ENCODE measurements at regions not wholly inside any gene's neighbourhood (a gene's known extent, or its start where the extent isn't known, plus 50 kb on each side); places are given as distances from the start of the nearest gene placed in this dataset.

DNA sequence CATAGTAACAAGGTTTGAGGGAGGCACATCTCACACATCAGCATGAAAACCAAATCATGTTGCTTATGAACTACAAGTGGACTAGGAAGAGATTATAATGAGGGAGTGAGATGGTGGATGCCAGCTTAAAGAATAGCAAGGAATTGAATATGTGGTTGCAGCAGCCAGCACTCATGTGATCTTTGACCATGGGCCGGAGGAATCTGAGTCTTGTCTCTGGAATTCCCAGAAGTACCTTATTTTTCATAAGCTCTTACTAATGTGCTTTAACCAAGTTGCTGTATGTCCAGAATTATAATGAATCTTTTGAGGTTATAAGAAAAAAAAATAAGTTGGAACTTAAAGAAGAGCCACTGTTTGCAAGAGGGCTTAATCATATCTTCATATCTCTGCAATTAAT, 97.0 kb downstream of the DISP1 start:
- no peak for DNase-seq

DNA sequence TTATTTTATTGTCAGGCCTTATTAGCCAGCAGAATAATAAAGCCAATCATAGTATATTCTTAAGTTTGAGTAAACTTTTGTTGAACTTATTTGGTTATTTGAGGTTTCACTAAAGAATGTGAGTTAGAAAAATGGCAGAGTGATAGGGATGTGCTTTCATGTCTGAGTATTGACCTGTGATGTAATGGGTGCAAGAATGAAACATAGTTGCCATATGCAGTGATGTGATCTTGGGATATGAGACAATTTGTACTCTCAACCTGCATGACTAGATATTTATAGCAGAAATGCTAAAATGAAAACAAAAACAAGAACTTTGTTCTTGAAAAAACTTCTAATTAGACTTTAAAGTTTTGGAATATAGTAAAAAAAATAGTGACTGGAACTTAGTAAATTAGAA, 97.9 kb downstream of the DISP1 start:
- no peak for DNase-seq

DNA sequence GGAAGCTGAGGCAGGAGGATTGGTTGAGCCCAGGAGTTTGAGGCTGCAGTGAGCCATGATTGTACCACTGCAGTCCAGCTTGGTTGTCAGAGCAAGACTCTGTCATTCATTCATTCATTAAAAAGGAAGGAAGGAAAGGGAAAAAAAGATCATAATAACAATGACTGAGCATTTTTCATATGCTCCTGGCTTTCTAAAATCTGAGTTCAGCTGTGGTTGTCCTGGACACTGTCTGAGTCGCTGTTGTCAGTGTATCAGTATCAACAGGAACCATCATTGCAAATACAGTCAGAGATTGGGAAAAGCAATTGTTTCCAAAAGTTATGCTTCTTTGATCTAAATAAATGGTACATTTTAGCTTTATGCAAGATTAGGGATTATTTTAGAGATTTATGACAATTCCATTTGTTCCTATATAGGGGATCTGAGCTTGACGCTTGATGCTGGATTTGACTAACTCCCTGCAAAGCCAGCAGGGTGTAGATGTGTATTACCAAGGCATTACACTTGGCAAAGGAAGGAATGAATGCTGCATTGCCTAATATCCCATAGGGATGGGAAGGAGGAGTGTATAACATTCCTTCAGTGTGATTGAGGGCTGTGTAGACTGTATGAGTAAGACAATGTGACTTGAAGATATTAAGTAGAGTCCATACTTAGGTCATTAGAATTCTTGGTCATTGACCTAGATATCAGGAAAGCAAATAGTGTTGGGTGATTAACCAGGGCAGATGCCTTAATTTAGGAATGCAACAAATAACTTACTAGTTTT, 100.2 kb downstream of the DISP1 start:
- DNase-seq = no peak

DNA sequence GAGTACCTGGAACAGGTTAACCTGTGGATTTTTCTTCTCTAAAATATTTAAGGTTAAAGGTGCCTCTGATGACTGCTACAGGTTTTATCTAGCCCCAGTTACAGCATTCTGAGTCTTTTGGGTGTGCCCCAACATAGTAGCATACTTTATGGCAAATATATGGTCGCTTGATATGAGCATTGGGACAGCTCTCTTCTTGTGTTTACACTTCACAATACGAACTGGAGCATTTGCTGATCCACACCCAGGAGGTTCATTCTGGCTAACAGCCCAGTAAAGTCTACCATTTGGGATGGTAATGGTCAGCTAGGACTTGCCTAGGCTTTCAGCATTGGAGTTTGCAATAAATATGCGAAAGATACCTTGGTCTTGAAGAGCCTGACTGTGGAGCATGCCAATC, 101.3 kb downstream of the DISP1 start:
- DNase-seq = no peak

DNA sequence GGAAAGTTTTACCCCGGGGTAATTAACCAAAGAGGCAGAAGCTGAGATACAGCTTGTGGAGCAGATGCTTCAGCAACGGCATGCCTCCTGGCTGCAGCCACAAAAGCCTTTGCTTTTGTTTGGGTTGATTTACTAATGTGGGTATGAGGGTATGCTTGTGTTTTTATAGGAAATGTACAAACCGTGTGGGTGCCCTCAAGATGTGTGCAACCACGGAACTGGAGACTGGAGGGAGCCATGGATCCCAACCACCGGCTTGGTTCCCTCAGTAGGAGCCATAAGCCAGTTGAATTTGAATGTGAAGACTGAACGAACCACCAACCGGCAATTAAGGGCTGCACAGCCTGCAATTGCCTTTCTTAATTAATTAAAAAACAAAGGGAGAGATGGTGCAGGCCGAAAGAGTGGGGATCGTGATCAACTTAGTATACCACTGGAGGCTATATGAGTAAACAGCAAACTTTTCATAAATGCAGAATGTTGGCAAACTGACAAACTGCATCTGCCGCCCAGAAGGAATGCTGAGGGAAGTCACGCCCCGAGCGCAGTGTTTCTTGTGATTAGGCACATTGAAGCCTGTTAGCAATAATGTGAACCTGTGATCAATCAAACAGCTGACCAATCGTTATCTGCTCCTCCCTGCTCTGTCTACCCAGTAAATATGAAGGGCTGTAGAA, 104.1 kb downstream of the DISP1 start:
- DNase-seq = no peak

DNA sequence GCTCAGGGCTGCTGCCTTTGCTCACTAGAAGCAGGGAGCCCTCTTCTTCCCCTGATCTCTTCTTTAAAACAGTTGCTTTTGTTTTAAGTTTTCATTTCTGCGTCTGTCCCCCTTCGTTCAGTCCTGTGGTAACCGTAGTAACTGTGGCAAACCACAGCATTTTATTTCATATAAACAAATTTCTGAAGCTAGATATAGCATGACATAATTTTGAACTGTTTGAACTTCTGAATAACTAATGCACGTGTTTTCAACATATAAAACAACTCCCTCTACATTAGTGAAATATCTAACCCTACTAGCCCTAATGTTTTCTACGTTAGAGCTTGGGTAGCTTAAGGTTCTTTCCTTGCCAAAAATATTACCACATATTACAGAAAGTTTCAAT, 104.6 kb downstream of the DISP1 start:
- no peak for DNase-seq

DNA sequence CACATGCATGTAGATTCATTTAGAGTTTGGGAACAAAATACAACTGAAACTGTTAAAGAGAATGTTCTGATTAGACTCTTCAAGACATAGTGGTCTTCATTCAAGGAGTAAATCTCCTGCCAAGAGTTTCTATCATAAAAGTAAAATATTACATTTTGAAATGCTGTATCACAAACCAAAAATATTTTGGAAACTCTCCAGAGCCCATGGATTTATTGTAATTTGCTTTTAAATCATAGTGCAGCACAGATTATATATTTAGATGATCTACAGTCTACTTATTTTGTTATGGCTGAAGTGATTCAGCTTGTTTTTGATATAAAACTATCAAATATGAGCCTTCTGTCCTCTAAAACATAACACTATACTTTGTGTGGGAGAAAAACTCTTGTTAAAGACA, 105.3 kb downstream of the DISP1 start:
- no peak for DNase-seq

DNA sequence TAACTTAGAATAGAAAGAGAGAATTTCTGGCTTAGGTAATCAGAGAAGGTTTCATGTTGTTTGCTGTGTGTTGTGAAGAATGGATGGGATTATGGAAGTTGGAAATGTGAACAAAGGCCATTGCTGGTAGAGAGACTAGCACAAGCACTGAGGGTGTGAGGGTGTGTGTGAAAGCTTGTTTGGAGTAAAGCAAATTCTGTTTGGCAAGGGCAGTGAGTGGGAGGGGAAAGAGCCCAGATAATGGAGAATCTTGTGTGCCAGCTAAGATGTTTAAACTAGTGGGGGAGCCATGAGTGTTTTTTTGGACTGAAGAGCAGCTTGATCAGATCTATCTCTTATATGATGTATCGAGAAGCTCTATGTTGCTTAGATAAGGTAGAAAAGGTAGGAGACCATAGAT, 107.1 kb downstream of the DISP1 start:
- DNase-seq = no peak

DNA sequence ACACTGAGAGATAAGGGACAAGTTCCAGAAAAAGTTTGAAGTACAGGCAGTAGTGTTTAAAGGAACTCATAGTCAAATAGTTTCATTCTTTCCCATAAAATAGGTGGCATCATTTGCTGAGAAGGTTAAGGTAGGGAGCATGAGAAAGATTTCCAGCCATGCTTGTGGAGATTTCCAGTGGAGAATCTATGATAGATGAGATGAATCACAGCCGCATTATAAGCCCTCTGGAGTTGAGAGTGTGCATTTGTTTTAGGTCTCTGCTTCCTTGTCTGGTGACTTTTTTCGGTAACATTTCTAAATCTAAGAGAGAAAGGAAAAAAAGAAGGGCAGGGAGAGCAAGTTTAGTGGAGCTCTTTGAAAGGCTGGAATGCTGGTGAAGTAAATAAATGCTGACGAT, 108.7 kb downstream of the DISP1 start:
- DNase-seq = no peak

DNA sequence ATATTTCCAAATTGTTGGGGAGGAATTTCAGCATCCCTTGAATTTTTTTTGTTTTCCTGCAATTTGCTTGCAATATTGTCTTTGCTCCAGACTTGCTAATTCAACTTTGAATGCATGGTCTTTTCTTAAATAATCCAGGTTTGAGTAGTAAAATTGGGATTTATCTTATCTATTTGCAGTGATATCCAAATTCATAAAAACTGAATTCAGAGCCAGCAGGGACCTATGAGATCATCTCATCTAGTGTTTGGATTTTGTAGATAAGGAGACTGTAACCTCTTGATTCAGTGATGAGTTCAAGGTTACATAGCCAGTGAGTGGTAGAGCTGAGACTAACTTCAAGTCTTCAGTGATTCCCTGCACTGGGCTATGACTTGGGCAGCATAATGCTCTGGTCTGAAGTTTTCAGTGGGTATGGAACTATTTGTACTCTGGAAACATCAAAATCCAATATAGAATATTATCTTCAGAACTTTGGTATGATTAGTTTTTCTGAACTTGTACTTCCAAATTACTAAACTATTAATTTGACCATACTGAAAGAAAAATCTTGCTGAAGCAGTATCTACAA, 109.4 kb downstream of the DISP1 start:
- DNase-seq = no peak

DNA sequence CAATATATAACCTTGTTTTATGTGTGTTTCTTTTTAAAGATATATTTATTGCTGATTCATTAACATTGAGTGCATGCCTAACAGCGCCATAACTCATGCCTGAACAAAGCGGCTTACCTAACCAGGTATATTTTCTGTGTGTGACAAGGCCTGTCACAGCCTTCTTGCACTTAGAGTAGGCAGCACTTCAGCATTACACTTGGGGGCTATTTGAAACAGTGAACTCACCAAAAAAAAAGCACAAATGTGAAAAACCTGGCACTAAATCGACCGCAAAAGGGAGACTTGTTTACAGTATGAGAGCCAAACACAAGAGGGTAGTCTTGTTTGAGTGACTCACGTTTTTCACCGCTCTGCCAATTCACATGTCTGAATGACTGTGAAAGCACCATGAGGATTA, 111.7 kb downstream of the DISP1 start:
- no peak for DNase-seq

DNA sequence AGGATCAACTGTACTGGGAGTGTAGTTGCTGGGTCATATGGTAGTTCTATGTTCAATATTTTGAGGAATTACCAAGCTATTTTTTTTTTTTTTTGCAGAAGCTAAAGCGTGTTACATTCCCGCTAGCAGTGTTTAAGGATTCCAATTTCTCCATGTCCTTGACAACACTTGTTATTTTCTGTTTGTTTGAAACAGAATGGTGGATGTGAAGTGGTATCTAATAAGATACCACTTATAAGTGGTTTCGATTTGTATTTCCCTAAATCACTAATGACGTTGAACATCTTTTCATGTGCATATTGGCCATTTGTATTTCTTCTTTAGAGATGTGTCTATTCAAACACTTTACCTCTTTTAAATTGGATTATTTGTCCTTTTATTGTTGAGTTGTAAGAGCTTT, 112.2 kb downstream of the DISP1 start:
- no peak for DNase-seq

DNA sequence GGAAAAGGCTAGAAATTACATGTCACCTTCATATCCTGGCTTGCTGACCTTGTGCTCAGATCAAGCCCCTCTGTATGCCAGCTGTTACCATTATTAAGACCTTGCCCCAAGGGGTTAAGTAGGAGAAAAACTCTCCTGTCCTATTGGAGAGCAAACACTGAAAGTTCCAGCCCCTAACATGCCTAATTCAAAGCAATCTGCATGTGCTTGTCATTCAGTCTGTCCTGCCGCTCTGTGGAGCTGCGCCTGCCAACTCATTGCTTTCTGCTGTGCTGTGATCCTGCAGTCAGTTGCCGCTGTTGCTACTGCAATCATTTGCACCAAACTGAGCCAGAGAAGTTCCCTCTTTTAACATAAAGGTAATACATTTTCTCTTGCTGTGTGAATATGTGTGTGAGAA, 113.4 kb downstream of the DISP1 start:
- no peak for DNase-seq

DNA sequence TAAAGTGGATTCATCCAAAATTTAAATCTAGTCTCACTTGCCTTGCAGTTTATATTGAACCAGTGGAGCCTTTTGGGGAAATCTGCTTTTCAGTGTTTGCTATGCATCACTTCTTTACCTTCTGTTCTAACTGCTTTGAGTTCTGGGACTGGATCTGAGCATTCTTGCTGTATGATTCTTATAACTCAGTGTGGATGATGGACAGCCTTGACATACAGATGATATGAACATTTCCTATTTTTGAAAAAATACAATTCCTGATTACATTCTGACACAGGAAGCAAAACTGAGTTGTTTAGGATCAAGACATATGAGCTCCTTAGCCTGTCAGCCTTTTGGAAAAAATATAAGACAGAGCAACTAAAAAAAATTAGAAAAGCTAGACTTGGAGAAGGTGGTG, 115.2 kb downstream of the DISP1 start:
- DNase-seq = no peak

DNA sequence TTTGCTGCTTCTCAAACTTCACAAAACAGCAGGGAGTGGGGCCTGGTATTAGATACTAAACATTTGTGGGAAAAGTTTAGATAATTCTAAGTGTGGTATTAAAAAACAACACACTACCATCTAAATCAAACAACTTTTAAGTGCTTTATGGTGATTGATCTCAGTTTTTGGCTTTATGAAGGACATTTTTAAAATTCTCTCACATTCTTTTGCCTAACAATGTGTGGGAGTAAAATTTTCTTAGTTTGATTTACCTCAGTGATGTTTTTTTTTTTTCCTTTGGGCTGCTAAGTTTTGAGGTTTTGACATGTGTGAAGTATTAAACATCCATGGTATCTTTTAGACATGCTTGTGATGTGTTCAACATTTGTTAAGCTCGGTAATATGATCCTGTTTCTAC, 116.2 kb downstream of the DISP1 start:
- DNase-seq = no peak

DNA sequence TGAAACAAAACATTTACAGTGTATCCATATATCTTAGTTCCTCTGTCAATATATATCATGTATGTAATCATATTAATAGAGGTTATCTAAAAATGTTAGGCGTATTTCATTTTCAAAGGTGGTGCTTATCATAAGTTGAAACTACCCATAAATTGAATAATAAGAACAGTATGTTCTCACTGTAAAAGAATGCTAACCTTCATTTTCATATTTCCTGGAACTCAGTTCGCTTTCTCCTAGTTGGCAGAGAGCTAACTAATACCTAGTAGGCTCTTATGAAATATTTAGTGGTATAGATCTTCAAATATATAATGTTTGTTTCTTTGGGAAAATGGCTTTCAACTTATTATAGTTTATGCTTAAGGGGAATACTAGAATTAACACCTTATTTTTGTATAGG, 118.4 kb downstream of the DISP1 start:
- DNase-seq = no peak

DNA sequence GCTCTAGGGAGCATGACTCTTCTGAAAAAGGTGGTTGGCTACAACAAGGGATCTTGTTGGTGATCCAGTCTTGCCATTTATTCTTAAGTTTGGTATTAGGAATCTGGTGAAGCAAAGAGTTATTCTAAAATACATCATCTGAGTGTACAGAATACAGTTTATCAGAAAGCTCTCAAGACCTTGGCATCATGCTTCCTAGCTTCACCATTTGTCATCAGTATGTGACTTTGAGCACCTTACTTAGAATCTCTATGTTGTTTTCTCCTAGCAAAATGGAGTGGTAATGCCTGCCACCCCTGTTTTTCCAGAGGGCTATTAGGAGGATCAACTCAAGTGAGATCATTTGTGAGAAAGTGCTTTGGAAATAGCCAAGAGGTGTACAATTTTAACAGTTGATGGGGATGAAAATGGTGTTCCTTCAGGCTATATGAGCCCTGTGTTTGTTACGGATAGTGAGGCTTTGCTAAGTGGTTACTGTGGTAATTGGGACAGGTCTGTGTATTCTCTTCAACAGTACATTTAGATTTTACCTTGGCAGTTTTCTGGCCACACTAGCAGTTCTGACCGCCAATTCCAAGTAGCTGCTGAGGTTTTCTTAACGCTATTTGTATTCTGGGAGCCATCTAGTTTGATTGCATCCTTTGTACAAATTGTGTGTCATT, 120.5 kb downstream of the DISP1 start:
- DNase-seq = no peak

DNA sequence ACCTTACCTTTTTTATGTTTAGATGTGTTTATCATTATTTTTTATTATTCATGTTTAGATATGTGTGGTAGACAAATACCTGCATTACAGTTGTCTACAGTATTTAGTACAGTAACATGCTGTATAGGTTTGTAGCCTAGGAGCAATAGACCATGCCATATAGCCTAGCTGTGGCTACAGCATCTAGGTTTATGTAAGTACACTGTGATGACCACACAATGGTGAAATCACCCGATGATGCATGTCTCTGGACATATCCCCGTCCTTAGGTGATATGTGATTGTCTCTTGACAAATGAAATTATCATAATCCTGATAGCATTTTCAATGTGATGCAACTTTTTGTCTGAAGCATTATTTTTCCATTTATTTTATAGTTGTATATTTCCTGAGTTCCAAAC, 121.2 kb downstream of the DISP1 start:
- DNase-seq = no peak

DNA sequence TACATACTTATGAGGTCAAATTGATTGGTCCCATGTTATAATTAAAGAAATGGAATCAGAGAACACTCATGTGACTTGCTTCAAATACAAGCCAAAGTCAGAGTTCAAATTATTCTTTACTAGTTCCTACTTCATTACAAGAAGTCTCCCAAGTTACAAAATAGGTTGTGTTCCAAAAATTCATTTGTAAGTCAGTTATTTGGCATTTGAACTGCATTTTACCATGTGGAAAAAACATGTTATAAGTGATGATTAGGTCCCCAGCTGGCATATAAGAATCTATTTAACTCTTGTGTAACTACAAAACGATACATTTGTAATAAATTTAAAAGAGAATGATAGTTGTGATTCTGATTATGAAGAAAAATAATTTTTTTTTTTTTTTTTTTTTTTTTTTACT, 124.1 kb downstream of the DISP1 start:
- DNase-seq = no peak

DNA sequence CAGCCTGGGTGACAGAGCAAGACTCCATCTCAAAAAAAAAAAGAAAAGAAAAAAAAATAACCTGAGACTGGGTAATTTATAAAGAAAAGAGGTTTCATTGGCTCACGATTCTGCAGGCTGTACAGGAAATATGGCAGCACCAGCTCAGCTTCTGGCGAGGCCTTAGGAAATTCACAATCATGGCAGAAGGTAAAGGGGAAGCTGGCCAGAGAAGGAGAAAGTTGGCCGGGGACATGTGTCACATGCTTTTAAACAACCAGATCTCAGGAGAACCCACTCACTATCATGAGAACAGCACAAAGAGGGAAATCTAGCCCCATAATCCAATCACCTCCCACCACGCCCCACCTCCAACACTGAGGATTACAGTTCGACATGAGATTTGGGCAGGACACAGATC, 125.3 kb downstream of the DISP1 start:
- no peak for DNase-seq

DNA sequence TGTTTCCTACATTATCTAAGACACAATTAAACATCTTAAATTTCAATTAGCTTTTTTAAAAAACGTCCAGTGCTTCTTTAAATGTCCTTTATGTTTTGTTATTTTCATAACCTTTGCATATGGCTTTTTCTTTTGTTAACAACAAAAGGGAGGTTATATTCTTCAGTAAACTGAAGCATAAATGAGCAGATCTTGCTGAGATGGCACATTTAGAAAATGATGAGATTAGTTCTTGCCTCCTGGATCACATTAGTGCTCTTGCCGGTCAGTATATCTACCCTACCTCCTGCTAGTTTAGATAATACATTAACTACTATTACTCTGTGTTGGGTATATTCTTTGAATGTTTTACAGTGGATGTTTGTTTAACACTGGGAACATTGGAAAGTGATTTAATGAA, 126.1 kb downstream of the DISP1 start:
- DNase-seq = no peak

DNA sequence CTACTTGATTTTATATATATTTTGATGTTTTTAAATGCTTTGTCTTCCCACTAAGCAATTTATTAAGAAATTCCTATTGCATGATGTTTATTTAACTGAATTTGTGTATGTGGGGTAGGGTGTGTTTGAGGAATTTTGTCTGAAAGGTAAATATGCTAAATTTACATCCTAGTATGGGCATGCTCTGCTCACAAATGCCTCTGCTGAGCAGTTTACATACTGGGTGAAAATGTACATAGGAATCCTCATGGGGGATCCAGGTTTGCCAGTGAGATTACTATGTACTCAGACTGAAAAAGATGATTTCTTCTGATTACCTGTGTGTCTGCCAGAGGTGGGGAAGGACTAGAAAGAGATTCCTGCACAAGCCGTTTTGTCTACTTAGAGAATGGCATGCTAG, 126.6 kb downstream of the DISP1 start:
- no peak for DNase-seq

DNA sequence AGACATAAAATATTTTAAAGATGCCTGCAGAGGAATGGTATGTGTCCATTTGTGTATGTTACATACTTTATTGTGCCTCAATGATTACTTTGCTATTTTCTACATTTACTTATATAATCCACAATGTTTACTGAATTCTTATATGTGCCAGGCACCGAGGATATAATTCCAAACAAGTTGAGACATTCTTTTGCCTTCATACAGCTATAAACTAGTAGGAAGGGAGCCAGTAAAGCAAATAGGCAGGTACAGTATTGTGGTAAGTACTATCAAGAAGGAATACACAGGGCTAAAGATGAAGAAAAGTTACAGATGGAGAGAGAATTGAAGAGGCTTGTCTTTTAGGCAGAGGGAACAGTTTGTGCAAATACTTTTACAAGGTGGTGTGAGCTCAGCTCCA, 131.6 kb downstream of the DISP1 start:
- DNase-seq = no peak

Measured in renal pelvis (tissue), 1 donor.